Lower leg skin (tissue), 3 donors: ENCODE measurements at regions not wholly inside any gene's neighbourhood (a gene's known extent, or its start where the extent isn't known, plus 50 kb on each side); places are given as distances from the start of the nearest gene placed in this dataset.

Experiments used
- CTCF ChIP-seq, 3 donors: fragments of 450-650 bp; IDR thresholded peaks; one replicate each; pipeline ENCODE4 v1.5.1; 2016; ENCODE audit warnings: antibody characterized with exemption in 3 of 3, mild to moderate bottlenecking in 3 of 3, moderate library complexity in 2 of 3
- POLR2A ChIP-seq, 2 donors: fragments of 450-650 bp; IDR thresholded peaks; one replicate each; pipeline ENCODE4 v1.6.1; 2016 to 2017; ENCODE audit warnings: antibody characterized with exemption in 2 of 2, mild to moderate bottlenecking in 1 of 2, moderate library complexity in 1 of 2

GRCh38 chr9:74317235-74317634, 179.9 kb upstream of the RORB start:
- TF ChIP-seq POLR2A (IDR thresholded peaks at IDR 0.05) (no peak), CTCF (IDR thresholded peaks at IDR 0.05) (no peak)
